Caco-2 (cell line): ENCODE measurements at regions not wholly inside any gene's neighbourhood (a gene's known extent, or its start where the extent isn't known, plus 50 kb on each side); places are given as distances from the start of the nearest gene placed in this dataset.
"Not testable (repeated sequence)": the region's sequence is repeated elsewhere in the genome, so short reads cannot be mapped to it uniquely, and the experiment has no call there.

Experiments used
- BruUV-seq: library from RNA; stranded (reverse); fragments of 400-500 nt; replicated peaks from 2 replicates; lab custom pipeline; 2021; lab: Mats Ljungman, UMichigan
- CTCF ChIA-PET: fragments of 300-600 bp; sonication (Branson Sonifier 250); formaldehyde crosslinking; loops from one replicate; lab custom pipeline; 2022; ENCODE audit warnings: antibody characterized with exemption; lab: Charles Lee
- POLR2A ChIA-PET: fragments of 300-600 bp; sonication (Branson Sonifier 250); formaldehyde crosslinking; loops from one replicate; lab custom pipeline; 2022; ENCODE audit warnings: antibody characterized with exemption; lab: Charles Lee
- DNase-seq, 2 experiments: peaks; one replicate each; pipeline versions ENCODE4 v3.0.0 to v3.0.0-alpha.2; 2020 to 2022
- H3K27me3 ChIP-seq: replicated peaks from 2 replicates; pipeline ENCODE4 v1.6.0; 2011; ENCODE audit warnings: low read length; ENCODE audit not compliant: control insufficient read depth, insufficient read depth
- H3K36me3 ChIP-seq: 2 replicates; pipeline ENCODE4 v1.5.1; 2011; ENCODE audit warnings: low read length; ENCODE audit not compliant: control insufficient read depth, insufficient read depth
- H3K4me1 ChIP-seq: fragments of 250-450 bp; sonication (Bioruptor Pico); 2 replicates; pipeline ENCODE4 v1.5.1; 2020; ENCODE audit warnings: mild to moderate bottlenecking
- H3K4me3 ChIP-seq: 2 replicates; pipeline ENCODE4 v1.5.1; 2011; ENCODE audit warnings: low read depth, mild to moderate bottlenecking, control low read depth, low read length
- H3K9me3 ChIP-seq: fragments of 250-450 bp; sonication (Bioruptor Pico); 2 replicates; pipeline ENCODE4 v1.5.1; 2020; ENCODE audit warnings: mild to moderate bottlenecking, moderate library complexity
- H3K27ac Mint-ChIP-seq: one replicate; pipeline ENCODE4 v1.8.0; 2022; ENCODE audit warnings: mixed read lengths; ENCODE audit not compliant: unreplicated experiment
- H3K27me3 Mint-ChIP-seq: one replicate; pipeline ENCODE4 v1.8.0; 2022; ENCODE audit warnings: mixed read lengths; ENCODE audit not compliant: insufficient read depth, unreplicated experiment
- H3K36me3 Mint-ChIP-seq: one replicate; pipeline ENCODE4 v1.8.0; 2022; ENCODE audit warnings: mild to moderate bottlenecking, mixed read lengths; ENCODE audit not compliant: insufficient read depth, unreplicated experiment
- H3K4me1 Mint-ChIP-seq: one replicate; pipeline ENCODE4 v1.8.0; 2022; ENCODE audit warnings: low read depth, mixed read lengths; ENCODE audit not compliant: unreplicated experiment
- H3K4me3 Mint-ChIP-seq: one replicate; pipeline ENCODE4 v1.8.0; 2022; ENCODE audit warnings: mild to moderate bottlenecking, moderate library complexity, mixed read lengths; ENCODE audit not compliant: unreplicated experiment
- H3K9me3 Mint-ChIP-seq: one replicate; pipeline ENCODE4 v1.8.0; 2022; ENCODE audit warnings: mixed read lengths; ENCODE audit not compliant: unreplicated experiment
- CTCF ChIP-seq, 2 experiments: fragments of 200-600 bp in 1 of 2; IDR thresholded peaks; 1 replicate in 1 of 2; 2 replicates in 1 of 2; pipeline versions ENCODE4 v1.5.1 to v1.8.0; 2011 to 2022; ENCODE audit warnings: antibody characterized with exemption in 1 of 2, control low read depth in 1 of 2, inconsistent platforms in 1 of 2, low read depth in 1 of 2, low read length in 1 of 2, mild to moderate bottlenecking in 1 of 2, moderate library complexity in 1 of 2; ENCODE audit not compliant: insufficient read depth in 1 of 2, severe bottlenecking in 1 of 2, unreplicated experiment in 1 of 2
- intact Hi-C: fragments of 100-400 bp; cut with micrococcal nuclease; formaldehyde crosslinking; loops from one replicate; pipeline ENCODE4 v1.10.0; 2022; ENCODE audit not compliant: unreplicated experiment

DNA sequence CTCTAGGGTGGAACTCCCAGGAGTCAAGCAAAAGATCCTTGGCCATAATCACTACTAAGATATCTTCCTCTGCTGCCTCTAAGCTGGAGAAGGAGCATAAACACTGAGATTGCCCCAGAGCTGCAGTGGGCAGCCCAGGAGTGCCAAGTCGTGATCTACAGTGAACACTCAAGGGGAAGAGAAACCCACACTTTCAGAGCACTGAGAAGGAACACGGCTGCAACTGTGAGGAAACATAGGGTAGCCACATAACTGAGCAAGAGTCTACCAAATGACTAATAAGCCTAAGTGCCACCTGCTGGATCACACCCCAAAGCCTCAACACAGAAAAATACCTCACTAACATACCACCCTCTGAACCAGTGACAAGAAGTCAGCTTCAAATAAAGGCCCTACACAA lies 79.6 kb upstream of the RAB12 start:
- no peak for TF ChIP-seq CTCF (IDR thresholded peaks at IDR 0.05; ENCODE audit: insufficient read depth in 1 of 2, low read depth in 1 of 2, low read length in 1 of 2, severe bottlenecking in 1 of 2, unreplicated experiment in 1 of 2)
- intact Hi-C loops, result no loop called here
- BruUV-seq, result no TSS peak
- POLR2A ChIA-PET, result no interaction called here
- H3K36me3 ChIP-seq, result no peaks in the 10 kb centered on the region
- no peaks in the 10 kb centered on the region for H3K36me3 Mint-ChIP-seq
- H3K27me3 Mint-ChIP-seq, result peaks cover 28% of the 10 kb centered on the region
- no peak for DNase-seq
- H3K4me1 Mint-ChIP-seq, result no peaks in the 10 kb centered on the region
- H3K9me3 Mint-ChIP-seq, result peaks cover 23% of the 10 kb centered on the region
- H3K4me3 Mint-ChIP-seq, result no peak overlapping the region
- H3K4me1 ChIP-seq, result no peaks in the 10 kb centered on the region
- 0 out of 2 replicates have a peak, but pooled peaks cover 2% of the 10 kb centered on the region for H3K9me3 ChIP-seq
- no peak overlapping the region for H3K4me3 ChIP-seq
- no peak overlapping the region for H3K27ac Mint-ChIP-seq
- CTCF ChIA-PET, result no interaction called here
- no peaks in the 10 kb centered on the region for H3K27me3 ChIP-seq

- H3K27ac Mint-ChIP-seq, POLR2A ChIA-PET, H3K4me1 Mint-ChIP-seq, intact Hi-C loops, H3K4me3 Mint-ChIP-seq, BruUV-seq, H3K36me3 Mint-ChIP-seq, H3K4me1 ChIP-seq, H3K27me3 ChIP-seq, H3K36me3 ChIP-seq, CTCF ChIA-PET, DNase-seq, H3K4me3 ChIP-seq, H3K9me3 ChIP-seq: not testable (repeated sequence)
- Mint-ChIP-seq H3K27me3 (peaks cover 20% of the 10 kb centered on the region), H3K9me3 (peaks cover 23% of the 10 kb centered on the region)
These were observed 78.2 kb upstream of the RAB12 start for GRCh38 chr18:8531084-8531483.

DNA sequence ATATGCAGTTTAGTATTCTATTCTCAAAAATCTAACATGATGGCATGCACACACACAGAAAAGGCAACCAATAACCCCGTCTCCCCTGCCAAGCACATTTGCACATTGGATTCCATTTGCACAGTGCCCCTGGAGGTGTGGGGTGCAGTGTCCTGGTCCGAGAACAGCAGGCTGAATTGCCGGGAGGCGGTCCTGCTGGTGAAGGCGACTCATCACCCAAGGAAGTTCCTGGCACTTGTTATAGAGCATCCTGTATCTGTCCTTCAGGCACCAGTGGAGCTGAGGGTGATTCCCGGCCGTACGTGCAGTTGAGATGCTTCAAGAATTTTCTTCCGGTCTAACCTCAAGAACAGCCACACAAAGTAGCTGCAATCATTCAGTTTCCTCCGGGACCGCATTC lies 73.0 kb upstream of the RAB12 start:
- Mint-ChIP-seq H3K27me3 (peaks cover 8% of the 10 kb centered on the region), H3K4me1 (no peaks in the 10 kb centered on the region), H3K4me3 (no peak overlapping the region), H3K36me3 (no peaks in the 10 kb centered on the region), H3K9me3 (peaks cover 14% of the 10 kb centered on the region), H3K27ac (no peak overlapping the region)
- ChIA-PET POLR2A (no interaction called here), CTCF (no interaction called here)
- H3K4me1 ChIP-seq, result no peaks in the 10 kb centered on the region
- DNase-seq, result no peak
- H3K36me3 ChIP-seq, result no peaks in the 10 kb centered on the region
- no peak overlapping the region for H3K4me3 ChIP-seq
- 0 out of 2 replicates have a peak, but pooled peaks cover 2% of the 10 kb centered on the region for H3K9me3 ChIP-seq
- H3K27me3 ChIP-seq, result no peaks in the 10 kb centered on the region
- no TSS peak for BruUV-seq
- intact Hi-C loops, result no loop called here
- TF ChIP-seq CTCF (IDR thresholded peaks at IDR 0.05; ENCODE audit: insufficient read depth in 1 of 2, low read depth in 1 of 2, low read length in 1 of 2, severe bottlenecking in 1 of 2, unreplicated experiment in 1 of 2), result no peak

GRCh38 chr18:8536922-8537321 lies 72.3 kb upstream of the RAB12 start:
- no peaks in the 10 kb centered on the region for H3K27me3 ChIP-seq
- Mint-ChIP-seq H3K36me3 (no peaks in the 10 kb centered on the region), H3K9me3 (peaks cover 7% of the 10 kb centered on the region), H3K4me3 (no peak overlapping the region), H3K4me1 (no peaks in the 10 kb centered on the region), H3K27me3 (peaks cover 9% of the 10 kb centered on the region), H3K27ac (no peak overlapping the region)
- no peaks in the 10 kb centered on the region for H3K36me3 ChIP-seq
- TF ChIP-seq CTCF (IDR thresholded peaks at IDR 0.05; ENCODE audit: insufficient read depth in 1 of 2, low read depth in 1 of 2, low read length in 1 of 2, severe bottlenecking in 1 of 2, unreplicated experiment in 1 of 2), result no peak
- intact Hi-C loops, result no loop called here
- H3K4me1 ChIP-seq, result no peaks in the 10 kb centered on the region
- ChIA-PET POLR2A (no interaction called here), CTCF (no interaction called here)
- no peak for DNase-seq
- H3K9me3 ChIP-seq, result 0 out of 2 replicates have a peak, but pooled peaks cover 2% of the 10 kb centered on the region
- no peak overlapping the region for H3K4me3 ChIP-seq
- BruUV-seq, result no TSS peak
